ENCODE measurements at regions not wholly inside any gene's neighbourhood (a gene's known extent, or its start where the extent isn't known, plus 50 kb on each side); places are given as distances from the start of the nearest gene placed in this dataset.
A peak's percentile ranks its signal among the peaks of the same experiment; 100 is the strongest.
"Not testable (repeated sequence)": the region's sequence is repeated elsewhere in the genome, so short reads cannot be mapped to it uniquely, and the experiment has no call there.

- Histone ChIP-seq H3K9me2 (ENCODE audit: insufficient read depth, low read length) (no peaks in the 10 kb centered on the region), H3K9me3 (ENCODE audit: low read length) (no peaks in the 10 kb centered on the region), H2AFZ (ENCODE audit: low read depth, low read length) (no peak overlapping the region), H3F3A (ENCODE audit: insufficient read depth, low read length, poor library complexity, severe bottlenecking) (no peaks in the 10 kb centered on the region), H3K27ac (ENCODE audit: low read length) (no peak overlapping the region), H3K4me2 (ENCODE audit: low read length) (no peak overlapping the region), H3K79me2 (replicated peaks; ENCODE audit: insufficient read depth, low read length) (no peaks in the 10 kb centered on the region), H3K4me3 (ENCODE audit: low read length) (no peak overlapping the region), H3K36me3 (ENCODE audit: insufficient read depth, low read length) (no peaks in the 10 kb centered on the region), H4K20me1 (ENCODE audit: insufficient read depth) (no peaks in the 10 kb centered on the region), H3K9ac (ENCODE audit: low read length) (no peak overlapping the region), H3K27me3 (ENCODE audit: insufficient read depth, low read depth, low read length) (no peaks in the 10 kb centered on the region)
- no peak for TF ChIP-seq EP300 (conservative IDR thresholded peaks at IDR 0.05; ENCODE audit: poor library complexity, severe bottlenecking)
- TF ChIP-seq, protein P1, sequence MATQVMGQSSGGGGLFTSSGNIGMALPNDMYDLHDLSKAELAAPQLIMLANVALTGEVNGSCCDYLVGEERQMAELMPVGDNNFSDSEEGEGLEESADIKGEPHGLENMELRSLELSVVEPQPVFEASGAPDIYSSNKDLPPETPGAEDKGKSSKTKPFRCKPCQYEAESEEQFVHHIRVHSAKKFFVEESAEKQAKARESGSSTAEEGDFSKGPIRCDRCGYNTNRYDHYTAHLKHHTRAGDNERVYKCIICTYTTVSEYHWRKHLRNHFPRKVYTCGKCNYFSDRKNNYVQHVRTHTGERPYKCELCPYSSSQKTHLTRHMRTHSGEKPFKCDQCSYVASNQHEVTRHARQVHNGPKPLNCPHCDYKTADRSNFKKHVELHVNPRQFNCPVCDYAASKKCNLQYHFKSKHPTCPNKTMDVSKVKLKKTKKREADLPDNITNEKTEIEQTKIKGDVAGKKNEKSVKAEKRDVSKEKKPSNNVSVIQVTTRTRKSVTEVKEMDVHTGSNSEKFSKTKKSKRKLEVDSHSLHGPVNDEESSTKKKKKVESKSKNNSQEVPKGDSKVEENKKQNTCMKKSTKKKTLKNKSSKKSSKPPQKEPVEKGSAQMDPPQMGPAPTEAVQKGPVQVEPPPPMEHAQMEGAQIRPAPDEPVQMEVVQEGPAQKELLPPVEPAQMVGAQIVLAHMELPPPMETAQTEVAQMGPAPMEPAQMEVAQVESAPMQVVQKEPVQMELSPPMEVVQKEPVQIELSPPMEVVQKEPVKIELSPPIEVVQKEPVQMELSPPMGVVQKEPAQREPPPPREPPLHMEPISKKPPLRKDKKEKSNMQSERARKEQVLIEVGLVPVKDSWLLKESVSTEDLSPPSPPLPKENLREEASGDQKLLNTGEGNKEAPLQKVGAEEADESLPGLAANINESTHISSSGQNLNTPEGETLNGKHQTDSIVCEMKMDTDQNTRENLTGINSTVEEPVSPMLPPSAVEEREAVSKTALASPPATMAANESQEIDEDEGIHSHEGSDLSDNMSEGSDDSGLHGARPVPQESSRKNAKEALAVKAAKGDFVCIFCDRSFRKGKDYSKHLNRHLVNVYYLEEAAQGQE (IDR thresholded peaks at IDR 0.05; ENCODE audit: borderline replicate concordance): no peak
- TF ChIP-seq SMC3 (conservative IDR thresholded peaks at IDR 0.05; ENCODE audit: poor library complexity): peak; percentile 67
- TF ChIP-seq EZH2 (IDR thresholded peaks at IDR 0.05; ENCODE audit: borderline replicate concordance, insufficient read depth, low read length, poor library complexity, severe bottlenecking): no peak
- peak; percentile 67 for TF ChIP-seq RAD21 (conservative IDR thresholded peaks at IDR 0.05)
- TF ChIP-seq POLR2AphosphoS5 (IDR thresholded peaks at IDR 0.05): no peak
- TF ChIP-seq CTCF (IDR thresholded peaks at IDR 0.05; ENCODE audit: poor library complexity, severe bottlenecking): peak; percentile 64
Measured at GRCh38 chrX:80578517-80579105, 158.4 kb downstream of the TENT5D start.

- H3K27ac ChIP-seq (ENCODE audit: low read length); H3K9me2 ChIP-seq (ENCODE audit: insufficient read depth, low read length); H3K79me2 ChIP-seq (replicated peaks; ENCODE audit: insufficient read depth, low read length); H3K27me3 ChIP-seq (ENCODE audit: insufficient read depth, low read depth, low read length); H3K9me3 ChIP-seq (ENCODE audit: low read length); H3K36me3 ChIP-seq (ENCODE audit: insufficient read depth, low read length); H3K4me3 ChIP-seq (ENCODE audit: low read length); H3F3A ChIP-seq (ENCODE audit: insufficient read depth, low read length, poor library complexity, severe bottlenecking); H2AFZ ChIP-seq (ENCODE audit: low read depth, low read length); H3K9ac ChIP-seq (ENCODE audit: low read length); H3K4me2 ChIP-seq (ENCODE audit: low read length); H4K20me1 ChIP-seq (ENCODE audit: insufficient read depth): not testable (repeated sequence)
Measured at GRCh38 chrX:80590992-80591391, 170.7 kb downstream of the TENT5D start.
